ENCODE measurements at regions not wholly inside any gene's neighbourhood (a gene's known extent, or its start where the extent isn't known, plus 50 kb on each side); places are given as distances from the start of the nearest gene placed in this dataset.

DNA sequence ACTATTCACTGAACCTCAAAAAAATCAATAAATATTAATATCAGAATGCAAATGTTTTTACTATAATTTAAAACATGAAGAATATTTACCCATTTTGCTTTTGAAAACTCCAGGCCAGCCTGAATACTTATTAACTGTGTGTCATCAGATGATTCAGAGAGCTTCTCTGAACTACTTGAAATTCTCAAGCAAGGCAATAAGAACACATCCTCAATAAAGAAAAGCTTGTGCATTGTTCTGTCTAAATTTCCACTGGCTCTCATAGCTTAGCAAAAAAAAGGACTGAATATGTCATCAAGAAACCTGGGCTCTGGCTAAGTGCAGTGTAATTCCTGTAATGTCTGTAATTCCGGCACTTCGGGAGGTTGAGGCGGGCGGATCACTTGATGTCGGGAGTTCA lies 194.1 kb downstream of the BTG1 start:
- TF ChIP-seq, protein P1, sequence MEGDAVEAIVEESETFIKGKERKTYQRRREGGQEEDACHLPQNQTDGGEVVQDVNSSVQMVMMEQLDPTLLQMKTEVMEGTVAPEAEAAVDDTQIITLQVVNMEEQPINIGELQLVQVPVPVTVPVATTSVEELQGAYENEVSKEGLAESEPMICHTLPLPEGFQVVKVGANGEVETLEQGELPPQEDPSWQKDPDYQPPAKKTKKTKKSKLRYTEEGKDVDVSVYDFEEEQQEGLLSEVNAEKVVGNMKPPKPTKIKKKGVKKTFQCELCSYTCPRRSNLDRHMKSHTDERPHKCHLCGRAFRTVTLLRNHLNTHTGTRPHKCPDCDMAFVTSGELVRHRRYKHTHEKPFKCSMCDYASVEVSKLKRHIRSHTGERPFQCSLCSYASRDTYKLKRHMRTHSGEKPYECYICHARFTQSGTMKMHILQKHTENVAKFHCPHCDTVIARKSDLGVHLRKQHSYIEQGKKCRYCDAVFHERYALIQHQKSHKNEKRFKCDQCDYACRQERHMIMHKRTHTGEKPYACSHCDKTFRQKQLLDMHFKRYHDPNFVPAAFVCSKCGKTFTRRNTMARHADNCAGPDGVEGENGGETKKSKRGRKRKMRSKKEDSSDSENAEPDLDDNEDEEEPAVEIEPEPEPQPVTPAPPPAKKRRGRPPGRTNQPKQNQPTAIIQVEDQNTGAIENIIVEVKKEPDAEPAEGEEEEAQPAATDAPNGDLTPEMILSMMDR (conservative IDR thresholded peaks at IDR 0.05; ENCODE audit: low read depth, low read length), result no peak
- DNase-seq (ENCODE audit: low read depth), result no peak
- no peak overlapping the region for H3K4me3 ChIP-seq (ENCODE audit: low read depth, low read length)

DNA sequence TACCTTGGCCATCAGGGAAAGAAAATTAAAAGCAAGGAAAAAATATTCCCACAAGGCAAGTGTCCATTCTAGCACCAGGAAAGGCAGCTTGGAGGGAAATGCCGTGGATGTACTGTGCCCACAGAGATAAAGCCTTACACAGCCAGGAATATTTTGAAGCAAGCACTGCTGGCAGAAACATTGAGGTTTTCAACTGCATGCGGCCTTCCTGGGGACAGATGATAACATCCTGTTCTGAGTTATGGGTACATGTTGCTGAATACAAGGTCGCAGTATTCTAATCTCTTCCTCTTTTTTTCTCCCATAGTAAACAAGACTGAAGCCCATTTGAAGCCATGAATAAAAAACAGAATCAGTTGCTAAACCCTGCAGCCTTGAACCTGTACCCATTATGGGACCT lies 197.1 kb downstream of the BTG1 start:
- TF ChIP-seq, protein P1 (conservative IDR thresholded peaks at IDR 0.05; ENCODE audit: low read depth, low read length), result no peak
- H3K4me3 ChIP-seq (ENCODE audit: low read depth, low read length), result no peak overlapping the region

DNA sequence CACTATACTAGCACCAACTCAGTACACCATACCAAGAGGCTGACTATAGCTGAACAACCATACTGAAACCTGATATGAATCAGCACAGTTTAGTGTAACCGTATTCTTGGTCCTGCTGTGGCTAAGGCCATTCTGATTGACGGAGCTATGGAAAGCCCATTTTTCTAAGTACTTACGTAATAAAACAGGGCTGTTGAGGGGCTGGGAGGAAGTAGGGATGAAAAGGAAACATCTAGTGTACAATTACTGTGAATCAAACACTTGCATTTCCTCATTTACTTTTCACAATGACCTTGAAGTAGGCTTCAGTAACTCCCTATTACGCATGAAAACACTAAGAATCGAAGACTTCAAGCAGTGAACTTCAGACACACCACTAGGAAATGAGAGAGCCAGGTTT lies 198.2 kb downstream of the BTG1 start:
- TF ChIP-seq, protein P1 (conservative IDR thresholded peaks at IDR 0.05; ENCODE audit: low read depth, low read length), result no peak
- H3K4me3 ChIP-seq (ENCODE audit: low read depth, low read length), result no peak overlapping the region
- no peak for DNase-seq (ENCODE audit: low read depth)

More for the DNA sequence above, 197.1 kb downstream of the BTG1 start:
- no peak for DNase-seq (ENCODE audit: low read depth)

DNA sequence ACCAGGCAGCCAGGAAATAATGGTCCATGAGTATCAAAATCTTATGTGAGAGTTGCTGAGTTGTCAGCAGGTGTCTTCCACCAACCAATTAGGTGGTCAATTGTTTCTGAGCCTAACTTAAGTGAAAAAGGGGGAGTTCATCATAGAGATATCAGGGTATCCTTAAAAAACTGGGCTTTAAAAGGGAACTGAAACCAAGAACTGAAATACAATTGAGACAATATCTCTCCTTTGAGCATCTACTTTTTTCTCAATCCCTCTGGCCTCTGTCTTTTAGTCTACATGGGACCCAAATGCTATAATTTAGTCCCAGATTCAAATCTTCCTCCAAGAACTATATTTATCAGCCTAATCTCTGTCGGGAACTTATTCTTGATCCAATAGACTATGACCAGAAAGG lies 201.0 kb downstream of the BTG1 start:
- H3K4me3 ChIP-seq (ENCODE audit: low read depth, low read length), result no peak overlapping the region
- DNase-seq (ENCODE audit: low read depth), result no peak
- TF ChIP-seq, protein P1 (conservative IDR thresholded peaks at IDR 0.05; ENCODE audit: low read depth, low read length), result no peak

DNA sequence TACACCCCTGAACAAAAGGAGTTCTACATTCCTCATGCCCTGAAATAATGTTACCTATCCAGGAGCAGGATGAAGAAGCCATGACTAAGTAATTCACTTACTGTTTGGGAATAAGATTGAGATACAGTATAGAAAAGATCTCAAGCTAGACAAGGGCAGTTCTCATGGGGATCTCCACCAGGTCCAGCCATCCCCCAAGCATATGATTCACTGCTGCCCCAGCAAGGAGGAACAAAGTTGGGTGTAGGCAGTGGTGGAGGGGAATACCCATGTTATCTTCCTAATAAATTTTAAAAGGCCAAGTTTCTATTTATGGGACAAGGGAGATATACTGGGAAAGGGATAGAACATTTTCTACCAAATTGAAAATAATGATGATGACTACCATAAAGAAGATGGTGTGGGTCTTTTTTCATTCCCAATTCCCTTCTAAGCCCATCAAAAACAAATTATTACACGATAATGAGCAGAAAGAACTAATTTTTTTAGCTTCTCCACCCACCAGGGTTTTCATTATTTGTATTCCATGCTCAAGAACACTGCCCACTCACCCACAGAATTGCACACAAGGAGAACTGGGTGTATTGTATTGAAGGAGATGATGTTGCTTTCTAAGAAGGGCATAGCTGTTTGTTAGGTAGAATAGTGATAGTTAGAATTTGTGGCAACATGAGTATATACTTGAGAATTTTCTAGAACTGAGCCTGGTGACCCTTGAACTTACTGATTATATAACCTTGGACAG lies 204.6 kb downstream of the BTG1 start:
- H3K4me3 ChIP-seq (ENCODE audit: low read depth, low read length), result no peak overlapping the region
- DNase-seq (ENCODE audit: low read depth), result no peak
- TF ChIP-seq, protein P1 (conservative IDR thresholded peaks at IDR 0.05; ENCODE audit: low read depth, low read length), result no peak

DNA sequence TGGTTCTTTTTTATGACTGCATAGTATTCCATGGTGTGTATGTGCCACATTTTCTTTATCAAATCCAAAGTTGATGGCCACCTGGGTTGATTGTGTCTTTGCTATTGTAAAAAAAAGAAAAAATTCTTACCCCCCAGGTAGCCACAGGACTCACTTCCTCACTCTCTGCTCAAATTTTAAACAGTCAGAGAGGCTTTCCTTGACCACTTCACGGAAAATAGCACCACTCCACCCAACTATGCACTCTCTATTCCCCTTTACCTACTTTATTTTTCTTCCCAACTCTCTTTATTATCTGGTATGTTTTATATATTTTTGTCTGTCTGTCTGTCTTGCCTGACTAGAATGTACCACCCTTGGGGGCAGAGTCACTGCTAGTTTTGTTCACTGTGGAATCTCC lies 205.3 kb downstream of the BTG1 start:
- no peak overlapping the region for H3K4me3 ChIP-seq (ENCODE audit: low read depth, low read length)
- TF ChIP-seq, protein P1 (conservative IDR thresholded peaks at IDR 0.05; ENCODE audit: low read depth, low read length), result no peak
- no peak for DNase-seq (ENCODE audit: low read depth)

DNA sequence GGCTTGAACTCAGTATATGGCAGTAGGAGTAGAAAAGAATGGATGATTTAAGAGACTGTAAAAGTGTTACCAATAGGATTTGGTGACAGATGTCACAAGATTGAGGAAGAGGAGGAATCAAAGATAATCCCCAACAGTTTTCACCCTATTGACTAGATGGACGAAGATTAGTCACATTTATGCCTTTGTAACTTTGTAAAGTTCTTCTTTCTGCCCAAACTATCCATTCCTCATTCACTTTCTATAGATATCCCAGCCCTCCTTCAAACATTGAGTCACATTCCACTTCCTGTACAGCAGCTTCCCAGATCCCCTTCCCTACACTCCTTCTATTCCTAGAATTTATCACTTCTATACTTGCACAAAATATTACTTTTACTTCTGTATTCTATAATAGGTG lies 207.9 kb downstream of the BTG1 start:
- TF ChIP-seq, protein P1 (conservative IDR thresholded peaks at IDR 0.05; ENCODE audit: low read depth, low read length), result no peak
- no peak overlapping the region for H3K4me3 ChIP-seq (ENCODE audit: low read depth, low read length)
- no peak for DNase-seq (ENCODE audit: low read depth)
